ENCODE measurements at regions not wholly inside any gene's neighbourhood (a gene's known extent, or its start where the extent isn't known, plus 50 kb on each side); places are given as distances from the start of the nearest gene placed in this dataset.

DNA sequence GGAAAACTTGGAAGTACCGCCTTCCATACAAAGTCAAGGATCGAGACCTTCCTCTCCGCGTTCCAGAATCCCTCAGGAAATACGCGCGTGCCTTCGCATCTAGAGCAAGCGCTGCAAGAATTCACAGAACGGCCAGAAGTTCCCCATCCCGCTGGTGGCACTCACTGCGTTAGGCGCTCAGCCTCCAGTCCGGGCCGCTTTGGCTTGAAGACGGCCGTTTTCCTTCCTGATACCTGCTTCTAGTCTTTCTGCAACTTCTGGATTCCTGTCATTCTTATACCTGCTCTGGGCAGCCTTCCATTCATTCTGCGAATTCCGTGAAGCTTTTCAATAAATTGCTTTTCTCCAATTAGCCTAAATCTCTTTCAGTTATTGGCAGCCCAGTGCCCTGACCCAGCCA, 896.4 kb downstream of the TRIML1 start:
- DNase-seq, result no peak
- no peak overlapping the region for H2BK5ac ChIP-seq (ENCODE audit: low read depth, low read length, poor library complexity, severe bottlenecking)
- H3K9ac ChIP-seq (ENCODE audit: low read length), result no peak overlapping the region
- H4K8ac ChIP-seq (ENCODE audit: low read length), result no peak overlapping the region
- peaks cover 2% of the 10 kb centered on the region for H3K9me3 ChIP-seq (ENCODE audit: control insufficient read depth, low read length)
- peak overlapping the region in 1 of 2 experiments; percentile 27 for H2BK12ac ChIP-seq (ENCODE audit: low read length in 2 of 2)
- H3K4me2 ChIP-seq (ENCODE audit: low read length, poor library complexity, severe bottlenecking), result no peak overlapping the region
- no peak overlapping the region for H4K91ac ChIP-seq (ENCODE audit: low read length)
- no peak overlapping the region for H3K27ac ChIP-seq (ENCODE audit: low read length, poor library complexity, severe bottlenecking)
- no peak overlapping the region for H3K14ac ChIP-seq (ENCODE audit: low read length in 2 of 2)
- H3K4ac ChIP-seq (ENCODE audit: low read depth in 1 of 2, low read length in 2 of 2), result no peak overlapping the region
- no peak overlapping the region for H2AK5ac ChIP-seq (ENCODE audit: low read length, severe bottlenecking)
- H3K18ac ChIP-seq (ENCODE audit: low read depth in 1 of 2, low read length in 2 of 2), result no peak overlapping the region
- no peak overlapping the region for H3K4me3 ChIP-seq (ENCODE audit: insufficient read depth in 1 of 2, low read depth in 1 of 2, low read length in 2 of 2)
- no peak overlapping the region for H2AFZ ChIP-seq (ENCODE audit: low read depth, low read length)
- no peaks in the 10 kb centered on the region for H3K36me3 ChIP-seq (ENCODE audit: control insufficient read depth in 1 of 2, insufficient read depth in 2 of 2, low read depth in 1 of 2, low read length in 2 of 2)
- no peaks in the 10 kb centered on the region for H3K79me1 ChIP-seq (replicated peaks; ENCODE audit: low read length, poor library complexity, severe bottlenecking)
- peaks cover 2% of the 10 kb centered on the region for H3K4me1 ChIP-seq (ENCODE audit: control insufficient read depth, insufficient read depth, low read depth, low read length)
- peaks cover 0 to 4% of the 10 kb centered on the region in 2 experiments for H3K27me3 ChIP-seq (ENCODE audit: control insufficient read depth in 1 of 2, insufficient read depth in 1 of 2, low read length in 2 of 2)
- H3K23ac ChIP-seq (ENCODE audit: low read length in 2 of 2), result no peak overlapping the region
- WGBS, result 93% methylated on average over 18 of the region's 19 CpGs
- no peak overlapping the region for H2BK120ac ChIP-seq (ENCODE audit: low read depth, low read length)
- peak overlapping the region; percentile 40 for H2BK15ac ChIP-seq (ENCODE audit: low read depth, poor library complexity, severe bottlenecking)

DNA sequence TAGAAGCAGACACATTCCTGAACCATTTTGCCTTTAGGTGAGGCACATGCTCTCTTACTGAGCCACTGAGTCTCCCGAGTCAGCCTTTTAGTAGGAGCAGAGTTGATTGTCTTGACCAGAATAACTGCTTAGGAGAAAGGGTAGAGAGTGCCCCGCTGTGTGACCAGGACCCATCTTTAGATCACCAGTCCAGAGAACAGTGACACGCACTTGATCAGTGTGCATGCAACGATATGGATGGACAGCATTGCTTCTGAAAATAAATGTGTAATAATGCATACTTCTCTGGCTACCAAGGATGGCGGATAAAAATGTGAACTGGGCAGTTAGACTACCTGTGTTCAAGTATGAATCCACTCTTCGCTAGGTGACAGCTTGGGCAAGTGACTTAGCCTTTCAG, 897.7 kb downstream of the TRIML1 start:
- Histone ChIP-seq H3K4ac (ENCODE audit: low read depth in 1 of 2, low read length in 2 of 2) (no peak overlapping the region), H3K79me1 (replicated peaks; ENCODE audit: low read length, poor library complexity, severe bottlenecking) (no peaks in the 10 kb centered on the region), H2BK5ac (ENCODE audit: low read depth, low read length, poor library complexity, severe bottlenecking) (no peak overlapping the region), H3K4me3 (ENCODE audit: insufficient read depth in 1 of 2, low read depth in 1 of 2, low read length in 2 of 2) (no peak overlapping the region), H3K4me2 (ENCODE audit: low read length, poor library complexity, severe bottlenecking) (no peak overlapping the region), H2AK5ac (ENCODE audit: low read length, severe bottlenecking) (no peak overlapping the region), H3K4me1 (ENCODE audit: control insufficient read depth, insufficient read depth, low read depth, low read length) (peaks cover 2% of the 10 kb centered on the region), H3K36me3 (ENCODE audit: control insufficient read depth in 1 of 2, insufficient read depth in 2 of 2, low read depth in 1 of 2, low read length in 2 of 2) (no peaks in the 10 kb centered on the region), H3K27ac (ENCODE audit: low read length, poor library complexity, severe bottlenecking) (no peak overlapping the region), H2BK15ac (ENCODE audit: low read depth, poor library complexity, severe bottlenecking) (no peak overlapping the region), H2AFZ (ENCODE audit: low read depth, low read length) (no peak overlapping the region), H2BK12ac (ENCODE audit: low read length in 2 of 2) (peak overlapping the region in 1 of 2 experiments; percentile 11), H3K23ac (ENCODE audit: low read length in 2 of 2) (no peak overlapping the region), H3K14ac (ENCODE audit: low read length in 2 of 2) (no peak overlapping the region), H3K9ac (ENCODE audit: low read length) (no peak overlapping the region), H3K9me3 (ENCODE audit: control insufficient read depth, low read length) (peaks cover 2% of the 10 kb centered on the region), H3K18ac (ENCODE audit: low read depth in 1 of 2, low read length in 2 of 2) (no peak overlapping the region), H2BK120ac (ENCODE audit: low read depth, low read length) (no peak overlapping the region), H4K91ac (ENCODE audit: low read length) (no peak overlapping the region), H4K8ac (ENCODE audit: low read length) (no peak overlapping the region), H3K27me3 (ENCODE audit: control insufficient read depth in 1 of 2, insufficient read depth in 1 of 2, low read length in 2 of 2) (peaks cover 0 to 4% of the 10 kb centered on the region in 2 experiments)
- DNase-seq, result no peak
- WGBS, result 75% methylated on average over 6 of the region's 6 CpGs

DNA sequence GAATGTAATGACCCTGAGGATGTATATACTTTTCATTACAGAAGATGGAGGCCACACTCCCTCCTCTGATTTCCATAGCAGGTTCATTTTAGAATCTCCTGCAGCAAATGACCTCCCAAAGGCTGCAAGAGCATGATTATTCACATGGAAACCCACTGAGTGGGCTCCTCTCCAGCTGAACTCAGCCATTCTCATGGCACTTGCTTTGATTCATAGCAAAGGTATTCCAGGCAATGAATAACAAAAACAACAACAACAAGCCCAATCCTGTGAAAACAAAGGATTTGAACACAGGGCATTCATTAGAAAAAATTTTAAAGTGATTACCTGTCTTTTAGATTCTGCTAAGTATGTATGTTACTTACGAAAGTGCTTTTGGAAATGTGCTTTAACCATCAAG, 894.0 kb upstream of the FRG1 start:
- H3K18ac ChIP-seq (ENCODE audit: low read depth in 1 of 2, low read length in 2 of 2), result peak overlapping the region in 1 of 2 experiments; percentile 1
- H3K4me1 ChIP-seq (ENCODE audit: control insufficient read depth, insufficient read depth, low read depth, low read length), result no peaks in the 10 kb centered on the region
- no peak overlapping the region for H2AK5ac ChIP-seq (ENCODE audit: low read length, severe bottlenecking)
- H2AFZ ChIP-seq (ENCODE audit: low read depth, low read length), result no peak overlapping the region
- no peaks in the 10 kb centered on the region for H3K36me3 ChIP-seq (ENCODE audit: control insufficient read depth in 1 of 2, insufficient read depth in 2 of 2, low read depth in 1 of 2, low read length in 2 of 2)
- 100% methylated on average over 1 of the region's 1 CpG for WGBS
- no peak overlapping the region for H3K4me3 ChIP-seq (ENCODE audit: insufficient read depth in 1 of 2, low read depth in 1 of 2, low read length in 2 of 2)
- no peaks in the 10 kb centered on the region for H3K79me1 ChIP-seq (replicated peaks; ENCODE audit: low read length, poor library complexity, severe bottlenecking)
- no peak overlapping the region for H4K91ac ChIP-seq (ENCODE audit: low read length)
- no peak overlapping the region for H2BK120ac ChIP-seq (ENCODE audit: low read depth, low read length)
- no peak overlapping the region for H3K4me2 ChIP-seq (ENCODE audit: low read length, poor library complexity, severe bottlenecking)
- no peak overlapping the region for H3K14ac ChIP-seq (ENCODE audit: low read length in 2 of 2)
- no peaks in the 10 kb centered on the region for H3K9me3 ChIP-seq (ENCODE audit: control insufficient read depth, low read length)
- peaks cover 0 to 20% of the 10 kb centered on the region in 2 experiments for H3K27me3 ChIP-seq (ENCODE audit: control insufficient read depth in 1 of 2, insufficient read depth in 1 of 2, low read length in 2 of 2)
- no peak overlapping the region for H2BK12ac ChIP-seq (ENCODE audit: low read length in 2 of 2)
- DNase-seq, result peak; percentile 16
- H2BK5ac ChIP-seq (ENCODE audit: low read depth, low read length, poor library complexity, severe bottlenecking), result no peak overlapping the region
- no peak overlapping the region for H3K9ac ChIP-seq (ENCODE audit: low read length)
- H3K23ac ChIP-seq (ENCODE audit: low read length in 2 of 2), result no peak overlapping the region
- no peak overlapping the region for H2BK15ac ChIP-seq (ENCODE audit: low read depth, poor library complexity, severe bottlenecking)
- H3K4ac ChIP-seq (ENCODE audit: low read depth in 1 of 2, low read length in 2 of 2), result no peak overlapping the region
- H4K8ac ChIP-seq (ENCODE audit: low read length), result no peak overlapping the region
- H3K27ac ChIP-seq (ENCODE audit: low read length, poor library complexity, severe bottlenecking), result no peak overlapping the region

DNA sequence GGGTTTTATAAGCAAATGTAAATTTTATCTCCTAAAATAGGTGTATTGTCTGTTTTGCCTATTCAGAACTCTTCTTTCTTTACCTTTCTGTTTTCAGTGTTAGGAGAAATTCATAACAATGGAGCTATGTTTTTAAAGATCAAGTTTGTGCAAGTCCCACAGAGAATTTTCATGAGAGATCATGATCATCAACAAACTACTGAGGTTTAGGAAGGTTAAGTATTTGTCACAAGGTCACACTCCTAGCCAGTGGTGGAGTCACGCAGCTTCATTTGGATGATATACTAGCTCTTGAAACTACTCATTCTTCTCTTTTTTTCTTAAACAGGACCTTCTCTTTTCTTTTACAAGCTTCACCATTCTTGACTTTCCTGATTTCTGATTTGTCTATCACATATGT, 892.6 kb upstream of the FRG1 start:
- H4K8ac ChIP-seq (ENCODE audit: low read length), result no peak overlapping the region
- no peak overlapping the region for H4K91ac ChIP-seq (ENCODE audit: low read length)
- H3K27ac ChIP-seq (ENCODE audit: low read length, poor library complexity, severe bottlenecking), result no peak overlapping the region
- no peak overlapping the region for H3K23ac ChIP-seq (ENCODE audit: low read length in 2 of 2)
- H2AFZ ChIP-seq (ENCODE audit: low read depth, low read length), result no peak overlapping the region
- H2BK12ac ChIP-seq (ENCODE audit: low read length in 2 of 2), result no peak overlapping the region
- no peak overlapping the region for H3K9ac ChIP-seq (ENCODE audit: low read length)
- H3K4me3 ChIP-seq (ENCODE audit: insufficient read depth in 1 of 2, low read depth in 1 of 2, low read length in 2 of 2), result no peak overlapping the region
- no peak overlapping the region for H3K14ac ChIP-seq (ENCODE audit: low read length in 2 of 2)
- no peak overlapping the region for H3K4ac ChIP-seq (ENCODE audit: low read depth in 1 of 2, low read length in 2 of 2)
- DNase-seq, result peak; percentile 68
- no peak overlapping the region for H2BK120ac ChIP-seq (ENCODE audit: low read depth, low read length)
- peaks cover 0 to 30% of the 10 kb centered on the region in 2 experiments for H3K27me3 ChIP-seq (ENCODE audit: control insufficient read depth in 1 of 2, insufficient read depth in 1 of 2, low read length in 2 of 2)
- H3K79me1 ChIP-seq (replicated peaks; ENCODE audit: low read length, poor library complexity, severe bottlenecking), result no peaks in the 10 kb centered on the region
- no peaks in the 10 kb centered on the region for H3K9me3 ChIP-seq (ENCODE audit: control insufficient read depth, low read length)
- 0% methylated on average over 1 of the region's 1 CpG for WGBS
- H2BK15ac ChIP-seq (ENCODE audit: low read depth, poor library complexity, severe bottlenecking), result no peak overlapping the region
- no peak overlapping the region for H2AK5ac ChIP-seq (ENCODE audit: low read length, severe bottlenecking)
- H3K4me2 ChIP-seq (ENCODE audit: low read length, poor library complexity, severe bottlenecking), result no peak overlapping the region
- no peaks in the 10 kb centered on the region for H3K4me1 ChIP-seq (ENCODE audit: control insufficient read depth, insufficient read depth, low read depth, low read length)
- no peak overlapping the region for H2BK5ac ChIP-seq (ENCODE audit: low read depth, low read length, poor library complexity, severe bottlenecking)
- H3K18ac ChIP-seq (ENCODE audit: low read depth in 1 of 2, low read length in 2 of 2), result no peak overlapping the region
- no peaks in the 10 kb centered on the region for H3K36me3 ChIP-seq (ENCODE audit: control insufficient read depth in 1 of 2, insufficient read depth in 2 of 2, low read depth in 1 of 2, low read length in 2 of 2)
